ENCODE measurements at regions not wholly inside any gene's neighbourhood (a gene's known extent, or its start where the extent isn't known, plus 50 kb on each side); places are given as distances from the start of the nearest gene placed in this dataset.

GRCh38 chr14:58816416-58817115, 178.8 kb downstream of the DACT1 start:
- Histone ChIP-seq H3K4me3 (no peak overlapping the region), H3K4me1 (peaks cover 0 to 11% of the 10 kb centered on the region in 2 donors), H3K27ac (no peak overlapping the region), H3K36me3 (no peaks in the 10 kb centered on the region), H3K9me3 (no peaks in the 10 kb centered on the region), H3K27me3 (no peaks in the 10 kb centered on the region)
- no peak for DNase-seq (ENCODE audit: low spot score)
- TF ChIP-seq CTCF (IDR thresholded peaks at IDR 0.05): no peak

- TF ChIP-seq CTCF (IDR thresholded peaks at IDR 0.05): no peak
- Histone ChIP-seq H3K27ac (no peak overlapping the region), H3K4me1 (peaks cover 0 to 11% of the 10 kb centered on the region in 2 donors), H3K36me3 (no peaks in the 10 kb centered on the region), H3K4me3 (no peak overlapping the region), H3K9me3 (no peaks in the 10 kb centered on the region), H3K27me3 (no peaks in the 10 kb centered on the region)
- DNase-seq (ENCODE audit: low spot score): no peak
These were observed 180.1 kb downstream of the DACT1 start for GRCh38 chr14:58817846-58818245.

GRCh38 chr14:58820032-58820431, 182.3 kb downstream of the DACT1 start:
- H3K27ac ChIP-seq: no peak overlapping the region
- H3K36me3 ChIP-seq: no peaks in the 10 kb centered on the region
- H3K27me3 ChIP-seq: no peaks in the 10 kb centered on the region
- H3K9me3 ChIP-seq: no peaks in the 10 kb centered on the region
- peaks cover 0 to 11% of the 10 kb centered on the region in 2 donors for H3K4me1 ChIP-seq
- no peak for DNase-seq (ENCODE audit: low spot score)
- TF ChIP-seq CTCF (IDR thresholded peaks at IDR 0.05): no peak
- H3K4me3 ChIP-seq: no peak overlapping the region

- no peak overlapping the region for H3K4me3 ChIP-seq
- H3K27ac ChIP-seq: no peak overlapping the region
- no peak for TF ChIP-seq CTCF (IDR thresholded peaks at IDR 0.05)
- no peak for DNase-seq (ENCODE audit: low spot score)
- H3K4me1 ChIP-seq: no peaks in the 10 kb centered on the region
- H3K36me3 ChIP-seq: no peaks in the 10 kb centered on the region
- H3K27me3 ChIP-seq: no peaks in the 10 kb centered on the region
- H3K9me3 ChIP-seq: no peaks in the 10 kb centered on the region
These were observed 183.7 kb downstream of the DACT1 start for GRCh38 chr14:58821421-58821820.

- no peak for TF ChIP-seq CTCF (IDR thresholded peaks at IDR 0.05)
- Histone ChIP-seq H3K9me3 (peaks cover 0 to 7% of the 10 kb centered on the region in 2 donors), H3K4me3 (no peak overlapping the region), H3K27ac (no peak overlapping the region), H3K36me3 (no peaks in the 10 kb centered on the region), H3K4me1 (no peaks in the 10 kb centered on the region), H3K27me3 (no peaks in the 10 kb centered on the region)
- DNase-seq (ENCODE audit: low spot score): no peak
These were observed 185.1 kb downstream of the DACT1 start for GRCh38 chr14:58822856-58823255.

- Histone ChIP-seq H3K4me1 (no peaks in the 10 kb centered on the region), H3K27ac (no peak overlapping the region), H3K36me3 (no peaks in the 10 kb centered on the region), H3K27me3 (no peaks in the 10 kb centered on the region), H3K9me3 (peaks cover 0 to 7% of the 10 kb centered on the region in 2 donors), H3K4me3 (no peak overlapping the region)
- DNase-seq (ENCODE audit: low spot score): no peak
- TF ChIP-seq CTCF (IDR thresholded peaks at IDR 0.05): no peak
These were observed 185.6 kb downstream of the DACT1 start for GRCh38 chr14:58823312-58823711.

Data from right atrium auricular region (tissue), 2 donors.